Ascending aorta (tissue), 2 donors: ENCODE measurements at regions not wholly inside any gene's neighbourhood (a gene's known extent, or its start where the extent isn't known, plus 50 kb on each side); places are given as distances from the start of the nearest gene placed in this dataset.

Experiments
- DNase-seq, 2 donors: peaks; one replicate each; pipeline ENCODE4 v3.0.0-alpha.2; 2019; ENCODE audit warnings: low spot score in 2 of 2
- H3K27ac ChIP-seq, 2 donors: fragments of 200-600 bp; sonication (generic); one replicate each; pipeline ENCODE4 v1.5.1; 2016 to 2017; ENCODE audit warnings: mild to moderate bottlenecking in 1 of 2
- H3K27me3 ChIP-seq: fragments of 200-600 bp; sonication (generic); one replicate; pipeline ENCODE4 v1.5.1; 2017
- H3K36me3 ChIP-seq, 2 donors: fragments of 200-600 bp; sonication (generic); one replicate each; pipeline ENCODE4 v1.5.1; 2016
- H3K4me1 ChIP-seq, 2 donors: fragments of 200-600 bp; sonication (generic); one replicate each; pipeline ENCODE4 v1.5.1; 2016 to 2017; ENCODE audit warnings: mild to moderate bottlenecking in 1 of 2
- H3K4me3 ChIP-seq, 2 donors: fragments of 200-600 bp; sonication (generic); one replicate each; pipeline ENCODE4 v1.5.1; 2016 to 2017; ENCODE audit warnings: mild to moderate bottlenecking in 1 of 2
- H3K9me3 ChIP-seq, 2 donors: fragments of 200-600 bp; sonication (generic); one replicate each; pipeline ENCODE4 v1.5.1; 2016
- intact Hi-C: fragments of 100-400 bp; cut with DNase I; formaldehyde crosslinking; loops from one replicate; pipeline ENCODE4 v1.15.1; 2023
- TF ChIP-seq, protein P1 (sequence below), 3 experiments: fragments of 200-600 bp in 2 of 3; fragments of 450-650 bp in 1 of 3; sonication (generic) in 2 of 3; IDR thresholded peaks; one replicate each; pipeline ENCODE4 v1.5.1; 2016 to 2019; ENCODE audit warnings: antibody characterized with exemption in 3 of 3, mild to moderate bottlenecking in 1 of 3, moderate library complexity in 1 of 3

DNA sequence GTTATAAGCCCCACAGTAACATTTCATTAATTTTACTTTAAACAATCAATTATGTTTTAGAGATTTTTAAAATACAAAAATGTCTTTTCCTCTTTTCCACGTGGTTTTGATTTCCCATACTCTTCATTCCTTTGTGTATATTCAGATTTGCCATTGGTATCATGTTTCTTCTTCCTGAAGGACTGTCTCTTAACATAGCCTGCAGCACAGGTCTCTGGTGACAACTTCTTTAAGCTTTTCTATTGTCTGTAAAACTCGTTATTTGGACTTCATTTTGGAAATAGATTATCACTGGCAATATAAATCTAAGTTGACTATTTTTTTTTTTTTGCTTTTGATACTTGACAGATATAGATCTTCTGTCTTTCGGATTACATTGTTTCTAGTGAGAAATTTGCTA, 115.2 kb upstream of the KLHL29 start:
- Histone ChIP-seq H3K9me3 (no peaks in the 10 kb centered on the region), H3K27ac (no peak overlapping the region), H3K4me1 (peaks cover 0 to 5% of the 10 kb centered on the region in 2 donors), H3K36me3 (no peaks in the 10 kb centered on the region), H3K4me3 (no peak overlapping the region), H3K27me3 (no peaks in the 10 kb centered on the region)
- intact Hi-C loops = no loop called here
- DNase-seq = no peak
- TF ChIP-seq, protein P1, sequence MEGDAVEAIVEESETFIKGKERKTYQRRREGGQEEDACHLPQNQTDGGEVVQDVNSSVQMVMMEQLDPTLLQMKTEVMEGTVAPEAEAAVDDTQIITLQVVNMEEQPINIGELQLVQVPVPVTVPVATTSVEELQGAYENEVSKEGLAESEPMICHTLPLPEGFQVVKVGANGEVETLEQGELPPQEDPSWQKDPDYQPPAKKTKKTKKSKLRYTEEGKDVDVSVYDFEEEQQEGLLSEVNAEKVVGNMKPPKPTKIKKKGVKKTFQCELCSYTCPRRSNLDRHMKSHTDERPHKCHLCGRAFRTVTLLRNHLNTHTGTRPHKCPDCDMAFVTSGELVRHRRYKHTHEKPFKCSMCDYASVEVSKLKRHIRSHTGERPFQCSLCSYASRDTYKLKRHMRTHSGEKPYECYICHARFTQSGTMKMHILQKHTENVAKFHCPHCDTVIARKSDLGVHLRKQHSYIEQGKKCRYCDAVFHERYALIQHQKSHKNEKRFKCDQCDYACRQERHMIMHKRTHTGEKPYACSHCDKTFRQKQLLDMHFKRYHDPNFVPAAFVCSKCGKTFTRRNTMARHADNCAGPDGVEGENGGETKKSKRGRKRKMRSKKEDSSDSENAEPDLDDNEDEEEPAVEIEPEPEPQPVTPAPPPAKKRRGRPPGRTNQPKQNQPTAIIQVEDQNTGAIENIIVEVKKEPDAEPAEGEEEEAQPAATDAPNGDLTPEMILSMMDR (IDR thresholded peaks at IDR 0.05) = no peak

DNA sequence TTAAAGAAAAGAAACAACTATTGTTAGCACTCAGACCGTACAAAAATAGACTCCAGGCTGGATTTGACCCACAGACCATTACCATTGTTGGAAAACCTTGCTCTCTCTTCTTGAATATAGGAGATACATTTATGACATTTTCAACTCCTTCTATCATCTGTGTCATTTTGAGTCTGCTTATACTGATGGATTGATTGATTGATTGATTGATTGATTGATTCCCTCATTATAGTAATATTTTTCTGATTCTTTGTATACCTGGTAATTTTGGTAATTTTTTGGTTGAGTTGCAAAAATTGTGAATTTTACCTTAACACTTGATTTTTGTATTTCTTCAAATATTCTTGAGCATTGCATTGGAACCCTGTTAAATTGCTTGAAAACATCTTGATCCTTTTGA, 114.2 kb upstream of the KLHL29 start:
- Histone ChIP-seq H3K27ac (no peak overlapping the region), H3K4me3 (no peak overlapping the region), H3K27me3 (no peaks in the 10 kb centered on the region), H3K9me3 (no peaks in the 10 kb centered on the region), H3K36me3 (no peaks in the 10 kb centered on the region), H3K4me1 (peaks cover 0 to 5% of the 10 kb centered on the region in 2 donors)
- intact Hi-C loops = no loop called here
- TF ChIP-seq, protein P1 (IDR thresholded peaks at IDR 0.05) = no peak
- no peak for DNase-seq

- H3K4me1 ChIP-seq = peaks cover 0 to 5% of the 10 kb centered on the region in 2 donors
- H3K36me3 ChIP-seq = no peaks in the 10 kb centered on the region
- H3K9me3 ChIP-seq = no peaks in the 10 kb centered on the region
- TF ChIP-seq, protein P1 (IDR thresholded peaks at IDR 0.05) = no peak
- H3K27me3 ChIP-seq = no peaks in the 10 kb centered on the region
- intact Hi-C loops = no loop called here
- no peak for DNase-seq
- no peak overlapping the region for H3K27ac ChIP-seq
- no peak overlapping the region for H3K4me3 ChIP-seq
Observed at GRCh38 chr2:23271230-23271629, 113.7 kb upstream of the KLHL29 start.

DNA sequence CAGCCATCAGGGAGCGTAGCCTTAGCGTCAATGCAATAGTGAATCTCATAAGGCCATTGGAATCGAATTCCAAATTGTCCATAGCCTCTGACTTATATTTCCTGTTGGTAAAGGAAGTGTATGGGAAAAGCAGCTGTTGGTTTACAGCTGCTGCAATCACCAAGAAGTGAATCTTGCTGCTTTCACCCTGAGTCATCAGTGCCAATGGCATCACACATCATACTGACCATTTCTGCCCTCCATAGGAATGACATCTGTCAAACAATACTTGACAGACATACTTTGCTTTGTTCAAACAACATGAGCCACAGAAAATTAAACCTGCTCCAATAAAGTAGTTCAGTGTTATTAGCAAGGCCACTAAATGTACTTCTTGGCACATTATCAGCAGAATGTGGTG, 111.2 kb upstream of the KLHL29 start:
- Histone ChIP-seq H3K4me1 (peaks cover 0 to 5% of the 10 kb centered on the region in 2 donors), H3K36me3 (no peaks in the 10 kb centered on the region), H3K4me3 (no peak overlapping the region), H3K9me3 (no peaks in the 10 kb centered on the region), H3K27ac (no peak overlapping the region), H3K27me3 (no peaks in the 10 kb centered on the region)
- intact Hi-C loops = no loop called here
- TF ChIP-seq, protein P1 (IDR thresholded peaks at IDR 0.05) = no peak
- DNase-seq = no peak

- Histone ChIP-seq H3K9me3 (no peaks in the 10 kb centered on the region), H3K4me3 (no peak overlapping the region), H3K27ac (no peak overlapping the region), H3K4me1 (no peaks in the 10 kb centered on the region), H3K27me3 (no peaks in the 10 kb centered on the region), H3K36me3 (no peaks in the 10 kb centered on the region)
- TF ChIP-seq, protein P1 (IDR thresholded peaks at IDR 0.05) = no peak
- no peak for DNase-seq
- intact Hi-C loops = no loop called here
Observed at GRCh38 chr2:23280401-23280800, 104.6 kb upstream of the KLHL29 start.

- TF ChIP-seq, protein P1 (IDR thresholded peaks at IDR 0.05) = no peak
- no peak for DNase-seq
- intact Hi-C loops = no loop called here
- Histone ChIP-seq H3K4me1 (peaks cover 0 to 6% of the 10 kb centered on the region in 2 donors), H3K27me3 (no peaks in the 10 kb centered on the region), H3K27ac (no peak overlapping the region), H3K4me3 (no peak overlapping the region), H3K9me3 (no peaks in the 10 kb centered on the region), H3K36me3 (no peaks in the 10 kb centered on the region)
Observed at GRCh38 chr2:23283653-23284052, 101.3 kb upstream of the KLHL29 start.
